ENCODE measurements at regions not wholly inside any gene's neighbourhood (a gene's known extent, or its start where the extent isn't known, plus 50 kb on each side); places are given as distances from the start of the nearest gene placed in this dataset.

- no peak for DNase-seq (ENCODE audit: low spot score)
Measured at GRCh38 chr9:106799152-106799551, 63.8 kb upstream of the ZNF462 start.

GRCh38 chr9:106800701-106801270 is 62.2 kb upstream of the ZNF462 start:
- no peak for DNase-seq (ENCODE audit: low spot score)

- no peak for DNase-seq (ENCODE audit: low spot score)
Measured at GRCh38 chr9:106801816-106802215, 61.1 kb upstream of the ZNF462 start.

Small RNAs in the stretch of these regions (small RNA-seq; reads per million reads assigned to genes)
- gene MIR8081 = 0 reads per million in 2 experiments

All from SK-N-DZ (cell line).